Retinal pigment epithelial cell (primary cell): ENCODE measurements at regions not wholly inside any gene's neighbourhood (a gene's known extent, or its start where the extent isn't known, plus 50 kb on each side); places are given as distances from the start of the nearest gene placed in this dataset.

Experiments
- DNase-seq: peaks from one replicate; pipeline ENCODE4 v3.0.0-alpha.2; 2010; ENCODE audit warnings: low read depth
- H3K4me3 ChIP-seq: 2 replicates; pipeline ENCODE4 v1.5.1; 2011; ENCODE audit warnings: mild to moderate bottlenecking, low read length, control low read depth, moderate library complexity
- TF ChIP-seq, protein P1 (sequence below): conservative IDR thresholded peaks from 2 replicates; pipeline ENCODE4 v1.5.1; 2011; ENCODE audit warnings: low read depth, low read length, control low read depth, inconsistent platforms

DNA sequence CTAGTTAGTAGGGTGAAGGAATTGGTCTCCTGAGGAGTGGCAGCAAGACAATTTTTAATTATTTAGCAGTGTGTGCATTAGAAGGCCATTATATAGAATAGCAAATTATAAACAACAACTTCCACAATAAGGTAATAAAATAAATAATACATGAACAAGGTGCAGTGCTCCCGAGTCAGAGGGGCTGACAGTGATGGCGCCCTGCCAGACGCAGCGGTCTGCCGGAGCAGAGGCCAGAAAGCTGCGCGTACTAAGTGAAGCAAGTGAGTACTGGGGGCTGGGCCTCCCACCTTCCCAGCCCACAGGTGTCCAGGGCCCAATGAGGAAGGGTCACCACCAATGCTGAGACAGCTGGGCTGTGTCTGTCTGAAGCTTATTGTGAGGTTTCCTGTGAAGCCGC lies 72.0 kb upstream of the VRK1 start:
- DNase-seq = no peak
- TF ChIP-seq, protein P1, sequence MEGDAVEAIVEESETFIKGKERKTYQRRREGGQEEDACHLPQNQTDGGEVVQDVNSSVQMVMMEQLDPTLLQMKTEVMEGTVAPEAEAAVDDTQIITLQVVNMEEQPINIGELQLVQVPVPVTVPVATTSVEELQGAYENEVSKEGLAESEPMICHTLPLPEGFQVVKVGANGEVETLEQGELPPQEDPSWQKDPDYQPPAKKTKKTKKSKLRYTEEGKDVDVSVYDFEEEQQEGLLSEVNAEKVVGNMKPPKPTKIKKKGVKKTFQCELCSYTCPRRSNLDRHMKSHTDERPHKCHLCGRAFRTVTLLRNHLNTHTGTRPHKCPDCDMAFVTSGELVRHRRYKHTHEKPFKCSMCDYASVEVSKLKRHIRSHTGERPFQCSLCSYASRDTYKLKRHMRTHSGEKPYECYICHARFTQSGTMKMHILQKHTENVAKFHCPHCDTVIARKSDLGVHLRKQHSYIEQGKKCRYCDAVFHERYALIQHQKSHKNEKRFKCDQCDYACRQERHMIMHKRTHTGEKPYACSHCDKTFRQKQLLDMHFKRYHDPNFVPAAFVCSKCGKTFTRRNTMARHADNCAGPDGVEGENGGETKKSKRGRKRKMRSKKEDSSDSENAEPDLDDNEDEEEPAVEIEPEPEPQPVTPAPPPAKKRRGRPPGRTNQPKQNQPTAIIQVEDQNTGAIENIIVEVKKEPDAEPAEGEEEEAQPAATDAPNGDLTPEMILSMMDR = no peak
- no peak overlapping the region for H3K4me3 ChIP-seq

DNA sequence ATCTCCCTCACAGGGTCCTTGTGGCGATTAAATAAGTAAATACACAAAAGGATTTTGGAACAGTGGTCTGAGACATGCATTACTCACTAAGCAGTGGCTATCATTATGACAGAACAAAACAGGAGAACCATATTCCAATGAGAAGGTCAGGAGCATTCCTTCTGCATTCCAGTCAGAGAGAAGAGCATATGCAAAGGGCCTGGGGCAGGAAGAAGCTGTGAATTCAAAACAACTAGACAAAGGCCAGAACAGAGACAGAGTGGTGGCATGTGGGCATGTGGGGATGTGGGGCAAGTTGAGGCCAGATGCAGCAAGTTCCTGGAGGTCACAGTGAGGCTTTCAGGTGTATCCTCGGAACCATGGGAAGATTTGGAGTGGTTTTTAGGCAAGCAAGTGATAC lies 70.1 kb upstream of the VRK1 start:
- no peak overlapping the region for H3K4me3 ChIP-seq
- TF ChIP-seq, protein P1 = no peak
- no peak for DNase-seq

DNA sequence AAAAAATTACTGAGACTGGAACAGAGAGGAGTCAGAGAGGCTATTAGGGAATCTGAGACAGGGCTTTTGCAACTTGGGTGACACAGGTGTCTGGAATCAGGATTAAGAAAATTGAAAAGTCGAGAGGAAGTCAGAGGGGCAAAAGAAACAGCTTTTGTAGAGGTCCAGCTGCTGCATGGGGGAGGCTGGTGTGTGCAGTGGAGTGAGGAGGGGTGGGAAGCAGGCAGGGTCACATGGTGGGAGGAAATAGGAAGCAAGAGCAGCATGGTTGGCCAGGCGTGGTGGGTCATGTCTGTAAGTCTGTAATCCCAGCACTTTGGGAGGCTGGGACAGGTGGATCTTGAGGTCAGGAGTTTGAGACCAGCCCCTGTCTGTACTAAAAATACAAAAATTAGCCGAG lies 69.7 kb upstream of the VRK1 start:
- TF ChIP-seq, protein P1 = no peak
- no peak for DNase-seq
- H3K4me3 ChIP-seq = no peak overlapping the region

DNA sequence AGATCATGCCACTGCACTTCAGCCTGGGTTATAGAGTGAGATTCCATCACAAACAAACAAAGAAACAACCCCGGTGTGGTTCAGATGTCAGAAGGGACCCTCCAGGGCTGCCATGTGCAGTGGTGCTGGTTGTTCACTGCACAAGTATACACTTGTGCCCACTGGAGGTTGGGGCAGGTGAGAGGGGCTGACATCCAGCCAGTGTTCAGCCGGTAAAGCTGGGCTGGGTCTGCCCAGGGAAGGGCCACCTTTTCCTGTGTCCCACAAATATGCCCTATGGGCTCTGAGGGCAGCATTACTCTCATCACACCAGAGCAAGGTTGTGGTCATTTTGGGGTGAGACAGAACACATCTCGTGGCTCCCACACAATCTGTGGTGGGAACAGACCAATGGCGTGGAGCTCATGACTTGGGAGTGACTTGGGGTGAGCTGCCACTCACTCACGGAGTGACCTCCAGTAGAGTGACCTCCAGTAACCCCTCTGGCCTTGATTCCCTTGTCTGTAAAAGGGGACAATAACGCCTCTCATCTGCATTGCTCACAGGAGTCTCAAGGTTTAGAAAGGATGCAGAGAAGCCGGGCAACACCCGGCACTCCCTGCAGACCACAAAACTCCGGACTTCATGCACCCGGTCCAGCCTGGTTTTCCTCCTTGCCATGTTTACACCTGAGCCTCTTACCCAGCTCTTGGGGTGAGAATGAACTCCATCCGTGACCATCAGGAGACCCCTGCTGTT lies 69.0 kb upstream of the VRK1 start:
- H3K4me3 ChIP-seq = no peak overlapping the region
- DNase-seq = no peak
- TF ChIP-seq, protein P1 = no peak

DNA sequence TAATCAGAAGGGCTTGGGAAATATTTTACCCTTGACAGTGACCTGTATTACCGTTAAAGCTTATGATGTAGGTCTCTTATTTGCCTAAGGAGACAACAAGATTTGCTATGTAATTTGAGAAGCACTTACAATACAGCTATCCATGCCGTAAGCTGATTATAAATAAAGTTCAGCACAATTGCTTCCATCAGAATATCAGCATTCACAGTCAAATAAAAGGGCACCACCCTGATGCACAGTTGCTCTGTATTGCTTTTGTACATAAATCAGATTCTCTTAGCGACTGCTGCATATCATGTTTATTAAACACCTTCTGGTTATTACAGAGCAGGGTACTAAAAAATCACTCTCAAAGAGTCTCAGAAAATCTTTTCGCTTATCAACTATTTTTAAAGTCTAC lies 67.3 kb upstream of the VRK1 start:
- TF ChIP-seq, protein P1 = no peak
- no peak for DNase-seq
- H3K4me3 ChIP-seq = no peak overlapping the region

DNA sequence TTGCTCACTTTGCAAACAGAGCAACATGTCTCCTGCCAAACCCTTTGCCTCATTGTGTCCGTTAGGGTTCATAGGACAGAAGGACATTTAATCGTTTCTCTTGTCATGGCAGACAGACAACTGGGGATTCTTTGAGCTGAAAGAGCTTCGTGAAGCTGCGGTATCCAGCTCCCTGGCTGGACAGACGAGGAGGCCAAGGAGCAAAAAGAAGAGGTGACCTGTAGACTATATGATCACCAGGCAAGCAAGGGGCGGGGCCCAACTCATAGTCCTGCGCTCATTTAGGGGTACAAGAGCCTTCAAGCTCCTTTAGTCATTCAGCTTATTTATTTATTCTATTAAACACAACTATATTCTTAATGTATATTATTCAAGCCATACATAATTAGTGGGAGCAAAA lies 66.8 kb upstream of the VRK1 start:
- H3K4me3 ChIP-seq = no peak overlapping the region
- TF ChIP-seq, protein P1 = no peak
- DNase-seq = no peak

DNA sequence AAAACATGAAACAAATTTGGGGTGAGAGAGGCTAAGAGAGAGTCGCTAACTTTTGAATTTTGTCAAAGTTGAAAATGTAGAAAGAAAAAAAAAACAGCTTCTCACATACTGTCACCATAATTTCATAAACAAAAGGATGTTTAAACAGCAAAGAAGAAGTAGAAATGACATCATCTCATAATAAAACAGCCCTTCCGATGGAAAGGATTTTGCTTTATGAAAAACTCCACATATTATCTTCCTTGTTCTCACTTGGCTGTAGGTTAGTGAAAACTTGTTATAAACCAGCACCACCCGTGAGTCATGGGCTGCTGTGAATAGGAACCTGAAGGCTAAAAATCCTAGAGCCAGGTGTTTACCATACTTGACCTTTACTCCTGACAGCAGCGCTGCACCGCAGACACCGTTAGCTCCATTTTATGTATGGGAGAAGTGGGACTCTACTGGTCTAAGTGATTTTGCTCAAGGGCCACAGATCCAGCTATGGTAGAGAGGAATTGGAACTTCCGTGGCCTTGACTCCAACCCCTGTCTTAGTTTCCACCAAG lies 63.0 kb upstream of the VRK1 start:
- no peak overlapping the region for H3K4me3 ChIP-seq
- DNase-seq = no peak

More for the DNA sequence above, 63.0 kb upstream of the VRK1 start:
- TF ChIP-seq, protein P1 = no peak
